ENCODE measurements at regions not wholly inside any gene's neighbourhood (a gene's known extent, or its start where the extent isn't known, plus 50 kb on each side); places are given as distances from the start of the nearest gene placed in this dataset.
A peak's percentile ranks its signal among the peaks of the same experiment; 100 is the strongest.

- TF ChIP-seq, protein P1, sequence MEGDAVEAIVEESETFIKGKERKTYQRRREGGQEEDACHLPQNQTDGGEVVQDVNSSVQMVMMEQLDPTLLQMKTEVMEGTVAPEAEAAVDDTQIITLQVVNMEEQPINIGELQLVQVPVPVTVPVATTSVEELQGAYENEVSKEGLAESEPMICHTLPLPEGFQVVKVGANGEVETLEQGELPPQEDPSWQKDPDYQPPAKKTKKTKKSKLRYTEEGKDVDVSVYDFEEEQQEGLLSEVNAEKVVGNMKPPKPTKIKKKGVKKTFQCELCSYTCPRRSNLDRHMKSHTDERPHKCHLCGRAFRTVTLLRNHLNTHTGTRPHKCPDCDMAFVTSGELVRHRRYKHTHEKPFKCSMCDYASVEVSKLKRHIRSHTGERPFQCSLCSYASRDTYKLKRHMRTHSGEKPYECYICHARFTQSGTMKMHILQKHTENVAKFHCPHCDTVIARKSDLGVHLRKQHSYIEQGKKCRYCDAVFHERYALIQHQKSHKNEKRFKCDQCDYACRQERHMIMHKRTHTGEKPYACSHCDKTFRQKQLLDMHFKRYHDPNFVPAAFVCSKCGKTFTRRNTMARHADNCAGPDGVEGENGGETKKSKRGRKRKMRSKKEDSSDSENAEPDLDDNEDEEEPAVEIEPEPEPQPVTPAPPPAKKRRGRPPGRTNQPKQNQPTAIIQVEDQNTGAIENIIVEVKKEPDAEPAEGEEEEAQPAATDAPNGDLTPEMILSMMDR (conservative IDR thresholded peaks at IDR 0.05; ENCODE audit: low read depth, low read length) = peak; percentile 16; the same call in 1 of the 2 replicates
- no peak for TF ChIP-seq EZH2 (IDR thresholded peaks at IDR 0.05; ENCODE audit: low read length, unreplicated experiment)
These were observed 606.9 kb upstream of the RBFOX1 start for GRCh38 chr16:6725634-6726331.
